Pons (tissue), 1 donor: ENCODE measurements at regions not wholly inside any gene's neighbourhood (a gene's known extent, or its start where the extent isn't known, plus 50 kb on each side); places are given as distances from the start of the nearest gene placed in this dataset.
"Not testable (repeated sequence)": the region's sequence is repeated elsewhere in the genome, so short reads cannot be mapped to it uniquely, and the experiment has no call there.

Experiments
- DNase-seq: peaks from one replicate; pipeline ENCODE4 v3.0.0-alpha.2; 2016; ENCODE audit warnings: low spot score

DNA sequence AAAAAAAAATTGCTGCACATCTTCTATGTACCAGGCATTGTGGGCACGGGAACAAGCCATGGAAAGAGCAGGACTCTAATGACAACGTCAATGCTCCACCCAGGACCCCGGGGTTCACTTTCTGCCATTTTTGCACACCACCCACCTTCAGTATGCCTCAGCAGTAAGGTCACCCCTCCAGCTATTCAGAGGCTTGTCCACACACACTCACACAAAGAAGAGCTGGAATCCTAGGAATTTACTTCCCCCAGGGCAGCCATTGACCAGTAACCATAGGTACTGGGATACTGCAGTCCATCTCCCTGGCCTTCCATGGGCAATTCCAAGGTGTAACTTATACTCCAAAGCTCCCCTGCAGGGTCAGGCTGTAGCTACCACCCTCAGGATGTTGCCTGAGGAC lies 170.8 kb downstream of the SUCLG1 start:
- no peak for DNase-seq

DNA sequence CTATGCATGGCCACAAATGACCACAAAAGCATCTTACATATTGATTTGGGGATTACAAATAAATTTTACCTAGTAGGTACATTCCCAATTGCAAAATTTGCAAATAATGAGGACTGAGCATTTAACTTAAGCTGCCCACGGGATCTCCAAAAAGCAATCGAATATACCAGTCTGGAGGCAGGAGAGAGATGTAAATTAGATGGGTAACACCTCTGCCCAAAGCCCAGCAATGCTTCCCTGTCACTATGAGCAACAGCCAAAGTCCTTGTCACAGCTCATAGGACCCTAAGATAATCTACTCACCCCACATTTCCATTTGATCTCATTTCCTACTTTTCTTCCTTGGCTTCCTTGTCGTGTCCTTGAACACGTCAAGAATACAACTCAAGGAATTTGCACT lies 172.2 kb downstream of the SUCLG1 start:
- DNase-seq, result no peak

DNA sequence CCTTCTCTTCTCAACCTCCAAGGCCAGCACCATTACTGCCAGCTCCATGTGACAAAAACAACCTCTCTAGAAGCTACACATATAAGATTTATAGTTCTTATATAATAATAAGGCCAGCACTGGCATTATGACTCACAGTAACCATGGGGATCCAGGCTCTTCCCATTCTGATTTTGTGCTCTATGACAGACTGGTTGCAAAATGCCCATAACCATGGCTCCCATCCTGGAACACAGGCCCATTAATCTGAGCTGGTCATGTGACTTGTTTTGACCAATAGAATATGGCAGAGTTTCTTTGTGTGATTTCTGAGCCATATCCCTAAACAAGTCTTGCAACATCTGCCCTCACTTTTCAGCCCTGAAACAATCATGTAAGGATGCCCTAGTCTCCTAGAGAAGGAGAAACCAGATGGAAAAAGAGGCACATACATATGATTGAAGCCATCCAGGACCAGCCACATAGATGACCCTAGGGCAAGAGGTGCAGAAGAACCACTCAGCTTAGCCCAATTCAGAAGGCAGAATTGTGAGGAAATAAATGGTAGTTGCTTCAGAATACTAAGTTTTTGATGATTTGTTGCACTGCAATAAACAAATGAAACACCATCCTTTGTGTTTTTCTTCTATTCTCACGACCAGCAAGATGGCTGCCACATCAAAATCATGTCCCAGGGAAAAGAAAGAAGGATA lies 173.9 kb downstream of the SUCLG1 start:
- no peak for DNase-seq

DNA sequence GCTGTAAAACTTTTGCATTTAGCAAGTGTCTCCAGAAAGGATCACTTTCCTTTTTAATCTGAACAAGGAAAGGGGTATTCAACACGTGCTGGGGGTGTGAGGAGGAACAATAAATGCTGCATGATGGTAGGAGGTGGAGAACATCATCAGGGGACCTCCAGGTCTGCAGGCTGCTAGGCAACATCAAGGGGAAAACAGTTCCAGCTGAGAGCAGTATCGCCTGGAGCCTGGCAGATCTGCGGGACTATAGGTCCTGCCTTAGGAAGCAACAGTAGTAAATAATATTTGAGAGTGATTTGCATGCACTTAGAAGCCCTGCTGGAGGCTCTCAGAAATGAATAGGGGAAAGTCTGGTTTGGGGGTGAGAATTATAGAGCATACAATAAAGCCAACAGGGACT lies 175.6 kb downstream of the SUCLG1 start:
- DNase-seq, result no peak

DNA sequence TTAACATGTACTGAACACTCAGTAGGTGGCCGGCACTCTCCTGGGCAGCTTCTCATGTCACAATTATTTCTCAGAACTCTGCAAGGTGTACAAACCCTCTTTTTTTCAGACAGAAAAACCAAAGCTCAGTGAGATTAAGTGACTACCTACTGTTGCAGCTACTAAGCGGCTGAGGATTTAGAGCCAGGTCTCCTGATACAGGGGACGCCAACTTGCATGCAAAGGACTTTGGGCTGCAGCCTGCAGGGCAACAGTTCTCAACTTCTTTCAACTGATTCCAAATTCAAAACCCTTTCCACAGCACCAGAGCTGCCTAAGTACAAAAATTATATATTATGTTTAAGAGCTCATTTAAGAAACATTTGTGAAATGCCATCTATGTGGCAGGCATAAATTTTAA lies 177.6 kb downstream of the SUCLG1 start:
- no peak for DNase-seq

DNA sequence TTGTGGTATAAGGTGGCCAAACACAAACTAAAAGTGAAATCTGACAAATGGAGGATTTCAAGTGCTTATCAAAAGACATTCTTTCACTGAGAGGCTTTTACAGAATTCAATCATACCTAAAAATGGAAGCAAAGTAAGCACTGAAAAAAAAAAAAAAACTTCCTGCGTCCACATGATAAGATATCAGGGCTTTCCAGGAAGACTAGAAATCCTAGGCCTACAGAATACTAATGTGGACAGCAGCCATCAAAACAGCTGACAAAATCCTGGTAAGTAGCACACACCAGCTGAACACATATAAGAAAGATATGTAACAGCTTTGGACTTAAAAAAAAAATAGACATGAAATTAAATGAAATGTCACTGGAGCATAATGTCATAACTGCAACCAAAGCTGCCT lies 178.2 kb downstream of the SUCLG1 start:
- DNase-seq, result no peak

DNA sequence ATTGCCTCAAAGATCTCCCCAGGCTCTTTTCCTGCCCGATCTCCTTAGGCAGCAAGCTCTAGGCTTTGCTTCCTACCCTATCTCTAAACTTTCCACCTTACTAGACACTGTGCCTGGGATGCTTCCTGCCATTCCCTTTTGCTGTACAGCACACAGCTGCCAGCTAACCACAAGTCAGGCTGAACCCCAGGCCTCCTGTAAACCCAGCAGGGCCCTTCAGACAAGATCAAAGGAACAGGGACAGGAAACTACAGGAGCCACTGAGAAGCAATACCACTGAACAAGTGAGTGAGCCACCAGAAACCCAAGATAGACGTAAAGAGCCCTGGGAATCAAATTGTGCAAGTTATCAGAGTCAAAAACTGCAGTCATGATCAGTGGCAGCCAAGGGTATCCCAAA lies 180.7 kb downstream of the SUCLG1 start:
- DNase-seq, result no peak

DNA sequence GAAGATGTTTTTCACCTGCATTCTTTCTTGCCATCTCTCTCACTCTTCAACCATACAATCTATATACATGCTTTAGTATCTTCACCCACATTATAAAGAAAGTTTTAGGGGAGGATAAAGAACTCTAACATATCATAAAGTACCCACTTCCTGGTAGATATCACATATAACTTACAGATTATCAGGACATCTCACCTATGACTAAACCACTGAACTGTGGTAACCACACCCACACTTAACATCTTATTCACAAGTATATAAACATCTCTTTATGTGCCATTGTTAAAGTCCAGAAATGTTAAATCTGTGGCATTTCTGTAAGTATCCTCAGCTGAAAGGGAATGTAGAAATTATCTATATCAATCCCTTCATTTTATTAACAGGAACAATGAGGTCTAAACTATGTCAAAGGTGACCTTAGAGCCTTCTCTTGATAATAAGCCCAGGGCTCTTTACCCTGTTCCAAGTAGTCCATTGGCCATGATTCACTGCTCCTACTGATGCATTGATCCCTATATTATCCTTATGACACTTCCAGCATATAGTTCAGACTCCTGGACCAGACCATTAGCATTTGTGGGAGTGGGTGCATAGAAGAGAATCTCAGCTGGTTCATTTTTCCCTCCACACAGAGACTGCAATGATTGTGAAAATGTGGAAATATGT lies 182.4 kb downstream of the SUCLG1 start:
- DNase-seq, result no peak

DNA sequence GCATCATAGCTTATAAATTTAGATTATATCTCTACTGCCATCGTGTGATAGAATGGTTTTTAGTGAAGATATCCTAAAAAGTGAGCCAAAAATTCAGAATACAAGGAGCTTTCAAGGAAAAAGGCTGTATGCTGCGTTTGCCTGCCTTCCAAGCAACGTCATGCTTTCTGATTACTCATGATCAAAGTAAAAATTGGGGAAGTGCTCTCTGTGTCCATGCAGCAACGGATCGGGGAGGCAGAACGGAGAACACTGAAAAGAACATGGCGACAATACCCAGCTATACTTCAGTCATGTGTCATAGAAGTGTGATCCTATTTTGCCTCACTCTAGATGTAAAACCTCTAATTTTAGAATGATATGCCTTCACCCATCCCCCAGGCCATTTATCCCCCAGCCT lies 185.7 kb downstream of the SUCLG1 start:
- no peak for DNase-seq

DNA sequence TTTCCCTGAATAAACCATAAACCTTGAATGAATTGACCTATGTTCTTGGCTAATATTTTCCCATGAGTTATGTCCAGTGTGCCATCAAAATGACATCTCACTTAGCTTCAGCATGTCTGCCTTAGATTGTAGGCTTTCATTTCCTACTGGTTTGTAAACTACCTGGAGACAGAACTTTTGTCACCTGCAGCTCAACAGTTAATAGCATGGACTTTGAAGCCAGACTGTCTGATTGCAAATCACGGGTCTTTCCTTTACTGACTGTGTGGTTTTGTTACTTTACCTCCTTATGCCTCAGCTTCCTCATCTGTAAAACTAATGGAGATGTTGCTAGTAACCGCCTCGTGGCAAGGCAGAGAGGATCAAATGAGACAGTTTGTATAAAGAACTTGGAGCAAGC lies 187.1 kb downstream of the SUCLG1 start:
- DNase-seq, result no peak

DNA sequence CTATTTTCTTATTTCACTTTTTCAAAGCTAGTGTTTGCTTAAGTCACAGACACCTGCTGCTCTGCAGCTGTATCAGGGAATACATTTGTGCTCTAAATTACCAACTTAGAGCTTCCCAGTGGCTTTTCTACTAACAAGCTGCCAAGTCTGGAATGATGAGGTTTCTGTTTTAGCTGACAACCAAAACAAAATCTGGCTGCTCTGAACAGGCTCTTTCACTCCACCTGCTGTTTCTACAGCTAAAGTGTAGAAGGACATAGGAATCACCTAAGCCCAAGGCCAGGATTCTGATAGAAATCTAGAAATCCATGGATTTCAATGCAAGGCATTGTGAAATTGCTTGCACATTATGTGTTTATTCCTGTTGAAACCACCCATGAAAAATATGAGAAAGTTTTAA lies 201.2 kb downstream of the SUCLG1 start:
- DNase-seq, result peak; percentile 72

DNA sequence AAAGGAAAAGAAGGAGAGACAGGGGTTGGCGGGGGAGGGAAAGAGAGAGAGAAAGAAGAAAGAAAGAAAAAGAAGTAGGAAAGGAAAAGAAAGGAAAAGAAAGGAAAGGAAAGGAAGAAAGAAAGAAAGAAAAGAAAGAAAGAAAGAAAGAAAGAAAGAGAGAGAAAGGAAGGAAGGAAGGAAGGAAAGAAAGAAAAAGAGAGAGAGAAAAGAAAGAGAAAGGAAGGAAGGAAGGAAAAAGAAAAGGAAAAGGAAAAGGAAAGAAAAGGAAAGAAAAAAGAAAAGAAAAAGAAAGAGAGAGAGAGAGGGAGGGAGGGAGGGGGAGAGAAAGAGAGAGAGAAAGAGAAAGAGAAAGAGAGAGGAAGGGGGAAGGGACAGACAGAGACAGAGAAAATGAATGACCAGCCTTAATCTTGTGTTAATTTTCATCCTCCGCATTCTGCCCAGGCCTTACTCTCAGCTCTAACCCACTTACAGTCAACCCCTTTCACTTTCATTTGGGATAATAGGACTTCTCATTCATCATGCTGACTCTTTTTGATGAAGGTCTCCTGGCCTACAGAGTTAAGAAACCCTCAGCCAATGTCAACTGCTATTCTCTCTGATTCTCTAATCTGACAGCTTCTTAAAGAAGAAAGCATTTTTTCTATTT lies 207.3 kb downstream of the SUCLG1 start:
- DNase-seq, result no peak

DNA sequence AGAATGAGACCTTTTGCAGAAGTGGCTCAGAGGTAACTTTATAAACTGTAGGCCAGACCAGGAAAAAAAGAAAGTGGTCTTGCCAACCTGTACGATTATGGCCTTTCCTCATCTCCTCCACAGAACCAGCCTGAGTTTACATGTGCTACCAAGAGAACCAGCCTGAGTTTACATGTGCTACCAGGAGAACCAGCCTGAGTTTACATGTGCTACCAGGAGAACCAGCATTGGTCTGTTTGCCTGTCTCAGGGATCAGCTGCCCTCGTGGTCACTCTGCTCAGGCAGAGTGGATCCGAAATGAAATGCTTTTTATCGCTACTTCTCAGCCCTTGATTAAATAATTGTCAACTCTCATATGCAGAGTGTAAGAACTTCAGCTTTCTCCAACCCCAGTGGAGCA lies 209.9 kb downstream of the SUCLG1 start:
- DNase-seq, result no peak

DNA sequence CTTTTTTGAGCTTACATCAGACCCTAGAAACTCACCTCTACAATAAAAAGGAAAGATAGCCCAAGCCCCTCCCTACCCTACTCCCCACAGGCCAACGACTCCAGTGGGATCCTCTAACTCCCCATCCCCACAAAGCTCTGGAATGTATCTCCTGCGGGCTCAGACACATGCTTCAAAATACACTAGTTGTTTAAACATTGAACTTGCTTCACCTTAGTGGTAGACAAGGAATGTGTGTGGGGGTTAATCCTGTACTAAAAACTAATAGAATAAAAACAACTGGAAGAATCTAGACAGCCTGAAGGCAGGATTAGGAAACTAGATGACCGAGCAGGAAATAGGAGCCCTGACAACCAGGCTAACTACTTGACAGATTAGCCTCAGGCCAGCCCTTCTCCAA lies 211.5 kb downstream of the SUCLG1 start:
- no peak for DNase-seq

DNA sequence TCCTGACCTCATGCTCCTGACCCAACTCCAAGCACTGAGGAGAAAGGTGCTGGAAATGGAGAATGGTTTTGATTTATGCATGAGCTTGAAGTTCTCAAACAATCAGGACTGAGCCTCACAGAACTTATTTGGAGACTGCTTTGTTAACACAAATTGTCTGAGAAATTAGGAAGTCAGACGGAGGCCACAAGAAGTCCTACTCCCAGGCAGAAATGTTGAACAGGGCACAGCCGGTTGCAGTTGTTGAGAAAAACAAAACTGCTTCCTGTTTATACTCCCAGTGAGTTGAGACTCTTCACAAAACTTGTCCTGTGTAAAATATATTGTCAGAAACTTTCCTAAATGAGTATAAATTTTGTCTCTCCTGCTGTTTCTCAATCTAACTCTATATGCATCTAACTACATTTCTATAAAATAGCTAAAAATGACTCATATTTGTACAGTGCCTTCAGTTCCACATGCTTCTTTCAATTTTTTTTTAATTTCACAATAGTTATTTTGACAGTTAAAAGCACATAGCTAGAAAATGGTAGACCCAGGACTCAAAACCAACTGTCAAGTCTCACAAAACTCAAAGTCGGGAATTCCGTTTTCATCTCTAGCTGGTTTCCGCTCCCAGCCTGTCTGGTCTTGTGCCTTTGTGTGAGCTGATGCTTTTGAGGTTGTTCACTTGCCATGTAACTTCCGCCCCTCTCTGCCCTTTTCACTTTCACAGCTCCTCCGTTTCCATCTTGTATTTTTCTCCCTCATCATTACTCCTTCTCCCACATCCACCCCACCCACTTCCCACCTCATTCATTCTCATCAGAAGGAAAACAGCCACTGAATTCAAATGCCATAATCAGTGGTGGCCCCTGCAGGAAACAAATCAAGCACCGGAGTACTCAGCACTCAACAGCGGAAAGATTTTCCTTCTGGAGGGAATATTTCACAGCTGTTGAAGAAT lies 215.0 kb downstream of the SUCLG1 start:
- DNase-seq, result no peak

DNA sequence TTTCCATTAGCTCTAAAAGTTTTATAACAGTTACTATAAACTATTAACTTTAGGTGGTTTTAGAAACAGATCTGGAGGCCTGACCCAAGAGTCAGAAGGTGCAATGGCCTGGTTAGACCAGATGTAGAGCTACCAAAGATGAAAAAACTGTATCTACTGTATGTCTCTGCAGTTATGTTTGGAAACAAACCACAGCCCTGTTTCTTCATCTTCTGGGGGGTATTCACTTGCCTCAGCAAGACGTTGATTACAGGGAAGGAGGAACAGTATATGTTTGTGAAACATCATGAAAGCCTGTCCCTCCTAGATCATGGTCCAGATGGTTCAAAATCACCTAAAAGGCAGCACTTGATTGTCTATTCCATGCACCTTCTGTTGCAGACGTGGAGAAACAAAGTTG lies 220.2 kb downstream of the SUCLG1 start:
- no peak for DNase-seq

DNA sequence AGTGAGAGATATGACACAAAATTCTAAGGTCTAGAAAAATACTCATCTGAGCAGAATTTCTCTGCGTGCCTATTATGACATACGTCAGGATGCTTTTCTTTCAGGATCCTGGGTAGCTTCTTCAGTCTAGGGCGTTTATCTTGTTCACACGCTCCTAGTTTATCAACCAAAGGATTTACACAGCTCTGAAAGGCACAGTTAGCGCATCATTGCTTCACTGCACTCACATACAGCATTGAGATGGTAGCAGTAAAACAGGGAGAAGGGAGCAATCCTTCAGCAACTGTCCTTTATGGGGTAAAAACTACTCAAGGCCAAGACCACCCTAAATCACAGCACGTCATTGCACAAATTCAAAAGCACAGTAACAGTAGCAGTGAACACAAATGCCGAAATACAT lies 222.8 kb downstream of the SUCLG1 start:
- DNase-seq, result no peak

DNA sequence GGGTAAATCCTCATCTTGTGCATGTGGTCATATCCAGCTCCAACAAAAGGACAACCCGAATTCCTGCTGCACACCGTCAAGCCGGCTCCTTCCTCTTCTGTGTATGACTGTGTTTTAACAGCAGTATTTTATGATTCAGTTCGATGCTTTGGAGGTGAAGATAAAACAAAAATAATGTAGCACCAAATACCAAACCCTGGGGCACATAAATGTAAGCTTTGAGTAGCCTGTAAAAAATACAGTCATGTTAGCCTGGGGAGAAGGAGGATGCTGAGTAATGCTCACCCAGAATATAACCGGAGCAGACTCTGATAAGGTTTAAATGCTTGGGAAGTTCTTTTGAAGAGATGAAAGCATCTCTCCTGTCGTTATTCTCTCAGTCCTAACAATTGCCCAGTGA lies 225.0 kb downstream of the SUCLG1 start:
- DNase-seq, result no peak

DNA sequence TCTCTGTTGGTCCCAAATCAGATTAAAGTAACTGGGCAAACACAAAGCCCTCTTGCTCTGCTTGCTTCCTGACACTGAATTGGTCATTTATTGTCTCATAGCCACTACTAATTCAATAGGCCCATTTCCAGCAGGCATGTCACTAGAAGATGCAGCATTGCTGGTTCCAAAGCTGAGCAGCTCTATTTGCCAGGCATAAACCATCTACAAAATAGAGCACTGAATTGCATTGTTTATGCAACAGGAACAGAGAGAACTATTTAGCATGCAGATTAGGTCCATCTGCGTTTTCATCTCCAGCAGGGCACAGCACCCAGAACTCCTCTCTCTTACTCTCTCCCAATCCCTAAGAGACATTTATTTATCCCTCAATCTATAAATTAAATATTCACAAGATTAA lies 227.6 kb downstream of the SUCLG1 start:
- peak; percentile 95 for DNase-seq

DNA sequence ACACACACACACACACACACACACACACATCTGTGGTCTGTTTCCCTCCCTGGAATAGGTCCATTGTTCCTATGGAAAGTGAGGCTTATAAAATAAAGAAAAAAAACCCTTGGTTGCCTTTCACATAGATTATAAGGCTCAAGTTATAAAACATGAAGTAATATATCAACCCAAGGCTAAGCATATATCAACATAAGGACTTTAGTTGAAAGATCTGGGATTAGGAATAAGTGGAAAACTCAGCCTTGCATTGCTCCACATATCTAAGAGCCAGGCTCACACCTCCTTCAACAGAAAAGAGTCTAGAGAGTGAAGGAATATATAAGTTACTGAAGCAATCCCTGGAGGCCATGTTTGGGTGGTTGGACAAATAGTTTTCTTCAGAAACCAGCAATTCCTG lies 235.0 kb downstream of the SUCLG1 start:
- DNase-seq, result no peak

DNA sequence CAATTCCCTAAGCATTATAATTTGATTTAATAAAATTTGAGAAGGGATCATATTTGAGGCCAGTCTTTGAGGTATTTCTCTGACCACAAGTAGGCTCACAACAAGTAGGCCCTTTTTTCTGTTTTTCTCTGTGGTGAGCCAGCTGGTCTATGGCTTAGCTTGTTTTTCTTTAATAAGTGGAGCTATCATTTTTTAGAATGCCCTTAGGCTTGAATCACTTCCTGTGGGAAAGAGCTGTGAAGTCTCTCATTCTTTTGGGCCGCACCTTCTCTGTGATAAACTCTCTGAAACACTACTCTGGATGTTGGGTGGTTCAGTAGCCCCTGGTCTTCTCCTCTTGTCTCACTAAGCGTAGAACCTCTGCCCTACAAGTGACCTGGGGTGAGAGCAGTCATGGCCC lies 235.9 kb downstream of the SUCLG1 start:
- DNase-seq, result no peak

DNA sequence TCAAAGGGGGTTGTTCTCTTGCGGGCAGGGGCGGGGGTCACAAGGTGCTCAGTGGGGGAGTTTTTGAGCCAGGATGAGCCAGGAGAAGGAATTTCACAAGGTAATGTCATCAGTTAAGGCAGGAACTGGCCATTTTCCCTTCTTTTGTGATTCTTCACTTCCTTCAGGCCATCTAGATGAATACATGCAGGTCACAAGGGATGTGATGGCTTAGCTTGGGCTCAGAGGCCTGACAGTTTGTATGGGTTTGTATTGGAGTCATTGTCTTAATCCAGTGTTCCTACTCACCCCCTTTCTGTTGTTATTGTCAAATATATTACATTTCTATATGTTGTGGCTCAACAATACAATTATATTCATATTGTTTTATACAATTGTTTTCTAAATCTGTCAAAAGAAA lies 238.0 kb downstream of the SUCLG1 start:
- not testable (repeated sequence) for DNase-seq

DNA sequence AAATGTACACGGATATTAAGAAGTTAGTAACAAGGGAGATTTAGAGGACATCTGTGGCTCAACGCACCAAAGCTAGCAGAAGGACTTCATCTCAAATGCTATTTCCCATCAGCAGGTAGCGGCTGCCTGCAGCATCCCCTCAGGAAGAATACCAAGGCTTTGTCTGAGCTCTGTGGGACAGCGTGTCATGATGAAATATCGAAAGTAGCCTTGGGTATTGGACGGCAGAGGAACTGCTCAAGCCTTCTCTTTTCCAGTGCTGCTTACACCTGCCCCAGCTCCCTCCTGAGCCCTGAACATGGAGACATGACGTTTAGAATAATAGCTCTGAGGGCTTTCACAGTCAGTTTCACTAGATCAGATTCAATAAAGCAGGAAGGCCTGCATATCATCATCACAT lies 241.6 kb downstream of the SUCLG1 start:
- DNase-seq, result no peak
